CD4-positive, alpha-beta T cell (primary cell): ENCODE measurements at regions not wholly inside any gene's neighbourhood (a gene's known extent, or its start where the extent isn't known, plus 50 kb on each side); places are given as distances from the start of the nearest gene placed in this dataset.

Source experiments
- ATAC-seq: fragments of 200-7000 bp; cut with Tn5 transposase; one replicate; pipeline ENCODE4 v1.10.0; 2022; ENCODE audit warnings: mild to moderate bottlenecking; ENCODE audit not compliant: poor library complexity
- CTCF ChIA-PET: fragments of 350-600 bp; sonication (Branson Sonifier 250); formaldehyde crosslinking; loops from one replicate; lab custom pipeline; 2021; ENCODE audit warnings: antibody characterized with exemption, inconsistent platforms; lab: Charles Lee
- POLR2A ChIA-PET: fragments of 350-600 bp; sonication (Branson Sonifier 250); formaldehyde crosslinking; loops from one replicate; lab custom pipeline; 2021; ENCODE audit warnings: antibody characterized with exemption, inconsistent platforms; lab: Charles Lee
- DNase-seq, 14 experiments: peaks; one replicate each; pipeline ENCODE4 v3.0.0-alpha.2; 2013 to 2020; ENCODE audit warnings: mixed read lengths in 2 of 14
- H3K27ac ChIP-seq, 2 donors: one replicate each; pipeline versions ENCODE4 v1.5.1 to v1.7.0; 2013; ENCODE audit warnings: low read length in 2 of 2, low read depth in 1 of 2, mild to moderate bottlenecking in 1 of 2
- H3K27me3 ChIP-seq, 2 experiments: 1 replicate in 1 of 2; 2 replicates in 1 of 2; pipeline versions ENCODE4 v1.6.1 to v1.7.0; 2013; ENCODE audit warnings: low read length in 2 of 2, control low read depth in 1 of 2, mild to moderate bottlenecking in 1 of 2, moderate library complexity in 1 of 2; ENCODE audit not compliant: insufficient read depth in 2 of 2, control insufficient read depth in 1 of 2
- H3K36me3 ChIP-seq: one replicate; pipeline ENCODE4 v1.6.1; 2013; ENCODE audit warnings: low read length, control low read depth; ENCODE audit not compliant: insufficient read depth
- H3K4me1 ChIP-seq: one replicate; pipeline ENCODE4 v1.6.1; 2013; ENCODE audit warnings: low read length, control low read depth; ENCODE audit not compliant: insufficient read depth
- H3K4me3 ChIP-seq: one replicate; pipeline ENCODE4 v1.5.1; 2013; ENCODE audit warnings: mild to moderate bottlenecking, low read length, moderate library complexity
- H3K9me3 ChIP-seq, 2 experiments: 1 replicate in 1 of 2; 2 replicates in 1 of 2; pipeline versions ENCODE4 v1.6.1 to v1.7.0; 2013; ENCODE audit warnings: low read length in 2 of 2, mild to moderate bottlenecking in 2 of 2, control low read depth in 1 of 2, moderate library complexity in 1 of 2; ENCODE audit not compliant: control insufficient read depth in 1 of 2, insufficient read depth in 1 of 2
- H3K27ac Mint-ChIP-seq: one replicate; pipeline ENCODE4 v1.8.0; 2020; ENCODE audit warnings: mixed read lengths
- H3K27me3 Mint-ChIP-seq: one replicate; pipeline ENCODE4 v1.8.0; 2021; ENCODE audit warnings: mixed read lengths
- H3K36me3 Mint-ChIP-seq: one replicate; pipeline ENCODE4 v1.8.0; 2021; ENCODE audit warnings: low read depth, mixed read lengths
- H3K4me1 Mint-ChIP-seq: one replicate; pipeline ENCODE4 v1.8.0; 2021; ENCODE audit warnings: low read depth, mixed read lengths
- H3K4me3 Mint-ChIP-seq: one replicate; pipeline ENCODE4 v1.8.0; 2020; ENCODE audit warnings: mild to moderate bottlenecking, mixed read lengths
- H3K9me3 Mint-ChIP-seq: one replicate; pipeline ENCODE4 v1.8.0; 2020; ENCODE audit warnings: mixed read lengths
- intact Hi-C, 2 experiments: fragments of 100-400 bp; cut with DNase I in 1 of 2; cut with micrococcal nuclease in 1 of 2; formaldehyde crosslinking; loops; one replicate each; pipeline versions ENCODE4 v1.15.1 to v1.9.0; 2023 to 2025; cut with DNase I, micrococcal nuclease
- TF ChIP-seq, protein P1 (sequence below): fragments of 200-600 bp; IDR thresholded peaks from one replicate; pipeline ENCODE4 v1.8.0; 2022; ENCODE audit warnings: antibody characterized with exemption, mild to moderate bottlenecking

DNA sequence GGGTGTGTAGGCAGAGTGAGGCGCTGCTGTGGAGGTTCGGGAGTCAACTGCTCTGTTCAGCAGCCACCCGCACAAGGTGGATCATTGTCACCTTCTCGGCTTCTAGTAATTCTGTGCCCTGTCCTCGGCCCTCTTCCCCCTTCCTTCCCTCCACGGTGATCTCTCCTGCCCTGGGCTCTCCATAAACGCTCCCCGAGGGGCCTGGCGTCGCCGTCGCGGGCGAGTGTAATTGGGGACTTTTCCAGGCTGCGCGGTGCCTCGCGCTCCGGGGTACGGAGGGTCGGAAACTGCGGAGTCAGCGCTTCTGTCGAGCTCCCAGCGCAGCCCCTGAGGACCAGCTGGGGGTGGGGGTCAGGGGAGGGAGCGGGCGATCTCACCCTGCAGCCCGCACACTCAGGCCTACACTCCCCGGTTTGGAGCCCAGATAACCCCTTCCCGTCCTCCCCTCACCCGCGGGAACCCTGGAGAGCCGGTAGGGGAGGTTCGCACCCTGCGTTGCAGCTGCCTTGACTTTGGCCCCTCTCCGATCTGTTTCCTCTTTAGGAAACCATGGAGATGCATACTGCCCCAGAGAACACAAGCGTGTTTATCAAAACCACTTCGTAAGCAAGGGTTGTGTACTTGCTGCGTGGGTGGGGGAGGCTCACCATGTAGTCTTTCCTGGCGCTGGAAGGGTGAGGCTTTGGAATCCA, 188.3 kb upstream of the ZNF618 start:
- no peak overlapping the region for H3K4me3 Mint-ChIP-seq
- H3K4me1 ChIP-seq: peaks cover 10% of the 10 kb centered on the region
- ATAC-seq (no peak), DNase-seq (peak in 1 of 14 experiments; percentile 0)
- no peaks in the 10 kb centered on the region for H3K36me3 Mint-ChIP-seq
- no peak overlapping the region for H3K4me3 ChIP-seq
- H3K9me3 ChIP-seq: peaks cover 0 to 15% of the 10 kb centered on the region in 2 experiments
- H3K27ac ChIP-seq: no peak overlapping the region
- no peaks in the 10 kb centered on the region for H3K4me1 Mint-ChIP-seq
- H3K27ac Mint-ChIP-seq: no peak overlapping the region
- intact Hi-C loops: no loop called here
- peaks cover 83% of the 10 kb centered on the region for H3K27me3 Mint-ChIP-seq
- H3K9me3 Mint-ChIP-seq: no peaks in the 10 kb centered on the region
- no peaks in the 10 kb centered on the region for H3K36me3 ChIP-seq
- CTCF ChIA-PET: no interaction called here
- TF ChIP-seq, protein P1, sequence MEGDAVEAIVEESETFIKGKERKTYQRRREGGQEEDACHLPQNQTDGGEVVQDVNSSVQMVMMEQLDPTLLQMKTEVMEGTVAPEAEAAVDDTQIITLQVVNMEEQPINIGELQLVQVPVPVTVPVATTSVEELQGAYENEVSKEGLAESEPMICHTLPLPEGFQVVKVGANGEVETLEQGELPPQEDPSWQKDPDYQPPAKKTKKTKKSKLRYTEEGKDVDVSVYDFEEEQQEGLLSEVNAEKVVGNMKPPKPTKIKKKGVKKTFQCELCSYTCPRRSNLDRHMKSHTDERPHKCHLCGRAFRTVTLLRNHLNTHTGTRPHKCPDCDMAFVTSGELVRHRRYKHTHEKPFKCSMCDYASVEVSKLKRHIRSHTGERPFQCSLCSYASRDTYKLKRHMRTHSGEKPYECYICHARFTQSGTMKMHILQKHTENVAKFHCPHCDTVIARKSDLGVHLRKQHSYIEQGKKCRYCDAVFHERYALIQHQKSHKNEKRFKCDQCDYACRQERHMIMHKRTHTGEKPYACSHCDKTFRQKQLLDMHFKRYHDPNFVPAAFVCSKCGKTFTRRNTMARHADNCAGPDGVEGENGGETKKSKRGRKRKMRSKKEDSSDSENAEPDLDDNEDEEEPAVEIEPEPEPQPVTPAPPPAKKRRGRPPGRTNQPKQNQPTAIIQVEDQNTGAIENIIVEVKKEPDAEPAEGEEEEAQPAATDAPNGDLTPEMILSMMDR: no peak
- H3K27me3 ChIP-seq: peaks cover 34 to 43% of the 10 kb centered on the region in 2 experiments
- POLR2A ChIA-PET: no interaction called here

DNA sequence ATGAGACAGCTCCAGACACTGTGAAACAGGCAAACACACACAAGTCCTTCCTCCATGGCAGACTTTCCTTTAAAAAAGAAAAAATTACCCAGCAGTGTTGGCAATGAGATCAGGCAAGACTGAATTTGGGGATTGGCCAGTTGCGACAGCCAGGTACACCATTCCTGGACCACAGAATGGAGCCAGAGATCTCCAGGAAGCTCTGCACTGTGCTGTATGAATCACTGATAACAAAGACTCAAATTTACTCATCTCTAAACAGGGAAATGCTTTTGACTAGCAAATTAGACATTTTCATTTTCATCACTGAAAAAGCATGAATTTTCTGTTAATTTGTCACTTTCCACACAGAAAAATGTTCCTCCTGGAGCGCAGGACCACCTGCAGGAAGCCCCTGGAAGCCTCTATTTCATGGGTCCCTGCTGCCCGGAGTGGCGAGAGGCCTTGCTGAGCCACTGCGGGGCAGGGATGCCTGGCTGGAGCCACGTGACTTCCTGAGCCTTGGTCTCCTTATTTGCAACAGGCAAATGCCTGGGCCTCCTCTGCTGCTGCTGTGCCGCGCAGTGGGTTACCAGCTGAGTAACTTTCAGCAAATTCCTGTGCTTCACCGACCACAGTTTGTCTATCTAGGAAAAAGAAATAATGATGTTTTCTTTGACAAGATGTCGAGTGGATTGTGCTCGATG, 185.9 kb upstream of the ZNF618 start:
- DNase-seq (no peak), ATAC-seq (no peak)
- POLR2A ChIA-PET: interaction anchor here (0.7 kb wide), 1 partner anchor 20 kb away, joined by 3 read pairs; no protein-coding TSS in a partner anchor
- Mint-ChIP-seq H3K27ac (no peak overlapping the region), H3K4me3 (no peak overlapping the region), H3K9me3 (no peaks in the 10 kb centered on the region), H3K36me3 (no peaks in the 10 kb centered on the region), H3K4me1 (peaks cover 9% of the 10 kb centered on the region), H3K27me3 (peaks cover 86% of the 10 kb centered on the region)
- H3K27ac ChIP-seq: no peak overlapping the region
- H3K4me3 ChIP-seq: no peak overlapping the region
- peaks cover 19% of the 10 kb centered on the region for H3K4me1 ChIP-seq
- H3K36me3 ChIP-seq: no peaks in the 10 kb centered on the region
- TF ChIP-seq, protein P1: no peak
- intact Hi-C loops: no loop called here
- H3K27me3 ChIP-seq: peaks cover 34 to 38% of the 10 kb centered on the region in 2 experiments
- H3K9me3 ChIP-seq: peaks cover 7 to 15% of the 10 kb centered on the region in 2 experiments
- CTCF ChIA-PET: no interaction called here

DNA sequence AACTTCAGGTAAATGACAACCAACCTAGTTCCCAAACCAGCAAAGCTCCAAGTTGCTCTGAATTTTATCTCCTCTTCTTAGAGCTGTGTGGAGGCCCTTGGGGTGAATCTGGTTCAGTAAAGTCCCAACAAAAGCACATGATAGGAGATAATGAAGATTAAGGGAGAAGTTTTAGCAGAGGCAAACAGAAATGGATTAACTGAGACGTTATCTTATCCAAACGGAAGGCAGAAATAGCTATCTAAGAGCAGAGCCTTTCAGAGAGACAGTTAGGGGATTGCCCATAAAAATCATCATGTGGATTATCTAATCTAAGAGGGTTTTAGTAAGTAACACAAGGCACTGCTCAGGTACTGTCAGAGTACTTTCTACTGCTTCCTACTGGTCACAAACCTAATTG, 183.9 kb upstream of the ZNF618 start:
- no peak for DNase-seq
- Mint-ChIP-seq H3K36me3 (no peaks in the 10 kb centered on the region), H3K9me3 (no peaks in the 10 kb centered on the region), H3K4me1 (peaks cover 21% of the 10 kb centered on the region), H3K27ac (no peak overlapping the region), H3K27me3 (peaks cover 75% of the 10 kb centered on the region), H3K4me3 (no peak overlapping the region)
- CTCF ChIA-PET: interaction anchor here (0.9 kb wide), 1 partner anchor 14 kb away, joined by 3 read pairs; no protein-coding TSS in a partner anchor
- intact Hi-C loops: no loop called here
- POLR2A ChIA-PET: no interaction called here
- no peak for ATAC-seq
- Histone ChIP-seq H3K4me3 (no peak overlapping the region), H3K27ac (no peak overlapping the region), H3K36me3 (no peaks in the 10 kb centered on the region), H3K27me3 (peaks cover 24 to 26% of the 10 kb centered on the region in 2 experiments), H3K4me1 (peaks cover 28% of the 10 kb centered on the region), H3K9me3 (peaks cover 7 to 12% of the 10 kb centered on the region in 2 experiments)
- TF ChIP-seq, protein P1: no peak
